ENCODE measurements at regions not wholly inside any gene's neighbourhood (a gene's known extent, or its start where the extent isn't known, plus 50 kb on each side); places are given as distances from the start of the nearest gene placed in this dataset.

DNA sequence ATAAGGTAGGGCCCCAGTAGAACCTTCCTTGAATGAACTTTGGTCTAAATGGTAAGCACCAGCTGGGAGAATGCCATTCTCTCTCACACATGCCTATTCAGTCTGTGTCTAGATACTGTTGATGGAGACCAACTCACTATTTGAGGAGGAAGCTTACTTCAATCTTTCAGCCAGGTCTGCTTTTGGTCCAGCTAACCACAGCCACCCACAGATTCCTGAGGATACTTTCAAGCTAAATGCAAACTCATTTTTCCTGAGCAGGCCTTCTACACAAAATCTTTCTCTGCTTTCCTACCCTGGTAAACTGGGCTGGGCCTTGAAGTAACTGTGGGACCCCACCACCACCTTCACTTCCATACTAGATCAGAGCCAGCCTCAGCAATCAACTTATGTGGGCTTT is 76.9 kb upstream of the KLF3 start:
- no peak overlapping the region for H2AK9ac ChIP-seq (replicated peaks; ENCODE audit: low read depth, low read length, poor library complexity)
- no peak overlapping the region for H3K14ac ChIP-seq (replicated peaks; ENCODE audit: low read depth, low read length)
- no peaks in the 10 kb centered on the region for H3K4me1 ChIP-seq (ENCODE audit: control insufficient read depth, insufficient read depth, low read length)
- H3K4me2 ChIP-seq (ENCODE audit: low read depth, low read length): no peak overlapping the region
- no peak overlapping the region for H3K18ac ChIP-seq (ENCODE audit: low read depth, low read length)
- H3K23ac ChIP-seq (ENCODE audit: low read depth, low read length): no peak overlapping the region
- no peak for ATAC-seq (ENCODE audit: low read depth)
- H3K9ac ChIP-seq (ENCODE audit: low read depth, low read length): no peak overlapping the region
- no peak overlapping the region for H3K56ac ChIP-seq (ENCODE audit: extremely low read depth, insufficient read depth, low read length)
- H2BK120ac ChIP-seq (ENCODE audit: low read depth, low read length): no peak overlapping the region
- in situ Hi-C loops (cut with MboI; ENCODE audit: low sequenced_read_pairs) (no loop called here), dilution Hi-C loops (cut with HindIII; ENCODE audit: low sequenced_read_pairs, unreplicated experiment) (no loop called here), intact Hi-C loops (cut with micrococcal nuclease) (no loop called here)
- H3K9me1 ChIP-seq (ENCODE audit: insufficient read depth, low read length): no peaks in the 10 kb centered on the region
- H4K20me1 ChIP-seq (ENCODE audit: insufficient read depth, low read length): no peaks in the 10 kb centered on the region
- no TSS peak for BruUV-seq (replicated peaks)
- POLR2A ChIA-PET (ENCODE audit: unreplicated experiment): interaction anchor here (0.5 kb wide), 1 partner anchor 1469 kb away, joined by 3 read pairs; no protein-coding TSS in a partner anchor
- no peak for DNase-seq
- no peak overlapping the region for H4K8ac ChIP-seq (ENCODE audit: low read depth in 2 of 2, low read length in 2 of 2)
- H4K91ac ChIP-seq (ENCODE audit: insufficient read depth, low read depth, low read length): no peak overlapping the region
- H2BK20ac ChIP-seq (ENCODE audit: low read depth, low read length): no peak overlapping the region
- H3K4me3 ChIP-seq (ENCODE audit: insufficient read depth, low read depth, low read length): no peak overlapping the region
- H2BK5ac ChIP-seq (ENCODE audit: low read depth, low read length, poor library complexity, severe bottlenecking): no peak overlapping the region
- no peak overlapping the region for H2AFZ ChIP-seq (replicated peaks; ENCODE audit: low read length, poor library complexity)
- TF ChIP-seq RCOR1 (IDR thresholded peaks at IDR 0.05; ENCODE audit: insufficient replicate concordance, low read length) (no peak), RFX5 (IDR thresholded peaks at IDR 0.05; ENCODE audit: low read depth, low read length) (no peak), CHD1 (IDR thresholded peaks at IDR 0.05; ENCODE audit: low read depth, low read length) (no peak), CEBPB (IDR thresholded peaks at IDR 0.05; ENCODE audit: low read depth, low read length) (no peak), MAFK (IDR thresholded peaks at IDR 0.05; ENCODE audit: low read depth, low read length) (no peak), FOS (IDR thresholded peaks at IDR 0.05; ENCODE audit: low read depth, low read length) (no peak), MAZ (IDR thresholded peaks at IDR 0.05; ENCODE audit: borderline replicate concordance, low read depth, low read length) (no peak), MXI1 (IDR thresholded peaks at IDR 0.05; ENCODE audit: borderline replicate concordance, low read depth, low read length) (no peak), SMC3 (IDR thresholded peaks at IDR 0.05; ENCODE audit: low read depth, low read length) (no peak), POLR2A (IDR thresholded peaks at IDR 0.05; ENCODE audit: low read depth, low read length) (no peak), NFE2L2 (IDR thresholded peaks at IDR 0.05; ENCODE audit: low read depth, low read length) (no peak), BHLHE40 (IDR thresholded peaks at IDR 0.05; ENCODE audit: low read depth, low read length) (no peak), RAD21 (IDR thresholded peaks at IDR 0.05; ENCODE audit: low read length) (no peak)
- TF ChIP-seq, protein P1, sequence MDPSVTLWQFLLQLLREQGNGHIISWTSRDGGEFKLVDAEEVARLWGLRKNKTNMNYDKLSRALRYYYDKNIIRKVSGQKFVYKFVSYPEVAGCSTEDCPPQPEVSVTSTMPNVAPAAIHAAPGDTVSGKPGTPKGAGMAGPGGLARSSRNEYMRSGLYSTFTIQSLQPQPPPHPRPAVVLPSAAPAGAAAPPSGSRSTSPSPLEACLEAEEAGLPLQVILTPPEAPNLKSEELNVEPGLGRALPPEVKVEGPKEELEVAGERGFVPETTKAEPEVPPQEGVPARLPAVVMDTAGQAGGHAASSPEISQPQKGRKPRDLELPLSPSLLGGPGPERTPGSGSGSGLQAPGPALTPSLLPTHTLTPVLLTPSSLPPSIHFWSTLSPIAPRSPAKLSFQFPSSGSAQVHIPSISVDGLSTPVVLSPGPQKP (IDR thresholded peaks at IDR 0.05; ENCODE audit: borderline replicate concordance, low read depth, low read length): no peak
- TF ChIP-seq, protein P2, sequence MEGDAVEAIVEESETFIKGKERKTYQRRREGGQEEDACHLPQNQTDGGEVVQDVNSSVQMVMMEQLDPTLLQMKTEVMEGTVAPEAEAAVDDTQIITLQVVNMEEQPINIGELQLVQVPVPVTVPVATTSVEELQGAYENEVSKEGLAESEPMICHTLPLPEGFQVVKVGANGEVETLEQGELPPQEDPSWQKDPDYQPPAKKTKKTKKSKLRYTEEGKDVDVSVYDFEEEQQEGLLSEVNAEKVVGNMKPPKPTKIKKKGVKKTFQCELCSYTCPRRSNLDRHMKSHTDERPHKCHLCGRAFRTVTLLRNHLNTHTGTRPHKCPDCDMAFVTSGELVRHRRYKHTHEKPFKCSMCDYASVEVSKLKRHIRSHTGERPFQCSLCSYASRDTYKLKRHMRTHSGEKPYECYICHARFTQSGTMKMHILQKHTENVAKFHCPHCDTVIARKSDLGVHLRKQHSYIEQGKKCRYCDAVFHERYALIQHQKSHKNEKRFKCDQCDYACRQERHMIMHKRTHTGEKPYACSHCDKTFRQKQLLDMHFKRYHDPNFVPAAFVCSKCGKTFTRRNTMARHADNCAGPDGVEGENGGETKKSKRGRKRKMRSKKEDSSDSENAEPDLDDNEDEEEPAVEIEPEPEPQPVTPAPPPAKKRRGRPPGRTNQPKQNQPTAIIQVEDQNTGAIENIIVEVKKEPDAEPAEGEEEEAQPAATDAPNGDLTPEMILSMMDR (conservative IDR thresholded peaks at IDR 0.05; ENCODE audit: low read depth, low read length): no peak
- TF ChIP-seq, protein P3, sequence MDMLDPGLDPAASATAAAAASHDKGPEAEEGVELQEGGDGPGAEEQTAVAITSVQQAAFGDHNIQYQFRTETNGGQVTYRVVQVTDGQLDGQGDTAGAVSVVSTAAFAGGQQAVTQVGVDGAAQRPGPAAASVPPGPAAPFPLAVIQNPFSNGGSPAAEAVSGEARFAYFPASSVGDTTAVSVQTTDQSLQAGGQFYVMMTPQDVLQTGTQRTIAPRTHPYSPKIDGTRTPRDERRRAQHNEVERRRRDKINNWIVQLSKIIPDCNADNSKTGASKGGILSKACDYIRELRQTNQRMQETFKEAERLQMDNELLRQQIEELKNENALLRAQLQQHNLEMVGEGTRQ (IDR thresholded peaks at IDR 0.05; ENCODE audit: low read depth, low read length): no peak
- H2AK5ac ChIP-seq (ENCODE audit: low read depth, low read length): no peak overlapping the region
- H3K9me3 ChIP-seq (ENCODE audit: control insufficient read depth, insufficient read depth, low read length): peaks cover 5% of the 10 kb centered on the region
- no peak overlapping the region for H2BK15ac ChIP-seq (ENCODE audit: low read depth, low read length)
- no peaks in the 10 kb centered on the region for H3K36me3 ChIP-seq (ENCODE audit: control insufficient read depth, insufficient read depth, low read length)
- CTCF ChIA-PET: no interaction called here
- no peak overlapping the region for H4K5ac ChIP-seq (ENCODE audit: low read depth, low read length)
- no peak overlapping the region for H3K4ac ChIP-seq (ENCODE audit: low read depth, low read length)
- peaks cover 26% of the 10 kb centered on the region for H3K27me3 ChIP-seq (ENCODE audit: control insufficient read depth, insufficient read depth, low read length)
- no peak overlapping the region for H3K27ac ChIP-seq (ENCODE audit: insufficient read depth, low read length)
- H3K79me1 ChIP-seq (ENCODE audit: low read depth in 1 of 2, low read length in 2 of 2): no peaks in the 10 kb centered on the region

All from IMR-90 (cell line).